Activated CD8-positive, alpha-beta T cell treated with anti-CD3 and anti-CD28 coated beads for 36 hours (primary cell): ENCODE measurements at regions not wholly inside any gene's neighbourhood (a gene's known extent, or its start where the extent isn't known, plus 50 kb on each side); places are given as distances from the start of the nearest gene placed in this dataset.

Experiments
- ATAC-seq: fragments of 200-7000 bp; cut with Tn5 transposase; one replicate; pipeline ENCODE4 v1.10.0; 2021; ENCODE audit warnings: mild to moderate bottlenecking, moderate library complexity
- CTCF ChIA-PET: fragments of 350-600 bp; sonication (Branson Sonifier 250); formaldehyde crosslinking; loops from one replicate; lab custom pipeline; 2021; ENCODE audit warnings: antibody characterized with exemption; lab: Charles Lee
- POLR2A ChIA-PET: fragments of 350-600 bp; sonication (Branson Sonifier 250); formaldehyde crosslinking; loops from one replicate; lab custom pipeline; 2021; ENCODE audit warnings: antibody characterized with exemption; lab: Charles Lee
- DNase-seq: peaks from one replicate; pipeline ENCODE4 v3.0.0-alpha.2; 2020
- H3K27ac Mint-ChIP-seq: one replicate; pipeline ENCODE4 v1.8.0; 2021; ENCODE audit warnings: mild to moderate bottlenecking, mixed read lengths
- H3K27me3 Mint-ChIP-seq: one replicate; pipeline ENCODE4 v1.8.0; 2021; ENCODE audit warnings: mixed read lengths
- H3K36me3 Mint-ChIP-seq: one replicate; pipeline ENCODE4 v1.8.0; 2021; ENCODE audit warnings: low read depth, mixed read lengths
- H3K4me1 Mint-ChIP-seq: one replicate; pipeline ENCODE4 v1.8.0; 2021; ENCODE audit warnings: low read depth, mixed read lengths
- H3K4me3 Mint-ChIP-seq: one replicate; pipeline ENCODE4 v1.8.0; 2021; ENCODE audit warnings: mild to moderate bottlenecking, moderate library complexity, mixed read lengths
- H3K9me3 Mint-ChIP-seq: one replicate; pipeline ENCODE4 v1.8.0; 2021; ENCODE audit warnings: mixed read lengths
- intact Hi-C: fragments of 100-400 bp; cut with micrococcal nuclease; formaldehyde crosslinking; loops from one replicate; pipeline ENCODE4 v1.10.0; 2022
- TF ChIP-seq, protein P1 (sequence below): fragments of 200-600 bp; IDR thresholded peaks from one replicate; pipeline ENCODE4 v1.8.0; 2022; ENCODE audit warnings: antibody characterized with exemption, mild to moderate bottlenecking

DNA sequence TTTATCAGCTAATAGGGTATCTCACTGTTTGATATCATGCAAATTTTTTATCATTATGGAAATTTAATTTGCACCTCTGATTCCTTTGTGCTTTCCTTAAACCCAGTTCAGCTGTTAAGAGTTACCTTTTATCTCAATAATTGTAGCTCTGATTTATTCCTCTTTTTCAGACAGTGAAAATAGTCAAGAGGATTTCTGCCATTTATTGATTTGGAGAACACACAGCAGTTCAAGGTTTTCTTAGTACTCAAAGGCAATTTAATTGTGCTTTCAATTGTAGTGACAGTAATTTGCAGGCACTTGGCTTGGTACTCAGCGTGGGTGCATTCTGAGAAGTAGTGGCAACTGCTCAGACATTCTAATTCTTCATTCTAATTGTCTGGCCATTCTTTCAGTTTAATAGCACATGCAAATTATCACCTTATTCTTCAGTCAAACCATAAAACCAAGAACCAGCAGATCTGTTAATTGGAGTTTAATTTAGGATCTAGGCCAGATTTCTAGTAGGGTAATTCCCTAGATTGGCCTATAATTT is 709.3 kb downstream of the RPS29 start:
- Mint-ChIP-seq H3K9me3 (peaks cover 4% of the 10 kb centered on the region), H3K36me3 (no peaks in the 10 kb centered on the region), H3K4me1 (no peaks in the 10 kb centered on the region), H3K27ac (no peak overlapping the region), H3K27me3 (no peaks in the 10 kb centered on the region), H3K4me3 (no peak overlapping the region)
- ChIA-PET CTCF (no interaction called here), POLR2A (no interaction called here)
- DNase-seq = no peak
- intact Hi-C loops = no loop called here
- TF ChIP-seq, protein P1, sequence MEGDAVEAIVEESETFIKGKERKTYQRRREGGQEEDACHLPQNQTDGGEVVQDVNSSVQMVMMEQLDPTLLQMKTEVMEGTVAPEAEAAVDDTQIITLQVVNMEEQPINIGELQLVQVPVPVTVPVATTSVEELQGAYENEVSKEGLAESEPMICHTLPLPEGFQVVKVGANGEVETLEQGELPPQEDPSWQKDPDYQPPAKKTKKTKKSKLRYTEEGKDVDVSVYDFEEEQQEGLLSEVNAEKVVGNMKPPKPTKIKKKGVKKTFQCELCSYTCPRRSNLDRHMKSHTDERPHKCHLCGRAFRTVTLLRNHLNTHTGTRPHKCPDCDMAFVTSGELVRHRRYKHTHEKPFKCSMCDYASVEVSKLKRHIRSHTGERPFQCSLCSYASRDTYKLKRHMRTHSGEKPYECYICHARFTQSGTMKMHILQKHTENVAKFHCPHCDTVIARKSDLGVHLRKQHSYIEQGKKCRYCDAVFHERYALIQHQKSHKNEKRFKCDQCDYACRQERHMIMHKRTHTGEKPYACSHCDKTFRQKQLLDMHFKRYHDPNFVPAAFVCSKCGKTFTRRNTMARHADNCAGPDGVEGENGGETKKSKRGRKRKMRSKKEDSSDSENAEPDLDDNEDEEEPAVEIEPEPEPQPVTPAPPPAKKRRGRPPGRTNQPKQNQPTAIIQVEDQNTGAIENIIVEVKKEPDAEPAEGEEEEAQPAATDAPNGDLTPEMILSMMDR = no peak
- ATAC-seq = no peak

DNA sequence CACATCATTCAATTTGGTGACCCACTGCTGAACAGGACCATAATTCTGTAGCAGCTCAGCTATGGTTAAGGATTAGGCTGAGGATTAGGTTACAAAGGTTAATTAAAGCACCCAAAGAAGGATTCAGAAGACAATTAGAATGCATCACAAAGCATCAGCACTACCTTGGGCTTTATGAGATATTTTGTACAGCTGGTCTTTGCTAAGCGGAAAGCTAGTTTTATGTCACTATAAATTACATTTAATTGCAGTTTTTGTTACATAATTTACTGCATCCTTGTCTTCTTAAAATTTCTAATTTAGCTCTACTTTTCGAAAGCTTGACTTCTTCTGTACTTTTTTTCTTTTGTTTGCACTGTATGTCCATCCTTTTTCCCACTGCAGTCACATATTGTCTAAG is 711.5 kb downstream of the RPS29 start:
- Mint-ChIP-seq H3K27me3 (no peaks in the 10 kb centered on the region), H3K9me3 (no peaks in the 10 kb centered on the region), H3K4me3 (no peak overlapping the region), H3K27ac (no peak overlapping the region), H3K36me3 (no peaks in the 10 kb centered on the region), H3K4me1 (no peaks in the 10 kb centered on the region)
- TF ChIP-seq, protein P1 = no peak
- CTCF ChIA-PET = no interaction called here
- no peak for DNase-seq
- POLR2A ChIA-PET = no interaction called here
- intact Hi-C loops = no loop called here
- ATAC-seq = no peak

- ChIA-PET CTCF (no interaction called here), POLR2A (no interaction called here)
- H3K4me1 Mint-ChIP-seq = no peaks in the 10 kb centered on the region
- intact Hi-C loops = no loop called here
- H3K27ac Mint-ChIP-seq = no peak overlapping the region
- H3K9me3 Mint-ChIP-seq = peaks cover 4% of the 10 kb centered on the region
- ATAC-seq = no peak
- no peaks in the 10 kb centered on the region for H3K36me3 Mint-ChIP-seq
- DNase-seq = no peak
- H3K4me3 Mint-ChIP-seq = no peak overlapping the region
- TF ChIP-seq, protein P1 = no peak
- H3K27me3 Mint-ChIP-seq = no peaks in the 10 kb centered on the region
Measured at GRCh38 chr14:48857366-48857765, 728.8 kb downstream of the RPS29 start.

DNA sequence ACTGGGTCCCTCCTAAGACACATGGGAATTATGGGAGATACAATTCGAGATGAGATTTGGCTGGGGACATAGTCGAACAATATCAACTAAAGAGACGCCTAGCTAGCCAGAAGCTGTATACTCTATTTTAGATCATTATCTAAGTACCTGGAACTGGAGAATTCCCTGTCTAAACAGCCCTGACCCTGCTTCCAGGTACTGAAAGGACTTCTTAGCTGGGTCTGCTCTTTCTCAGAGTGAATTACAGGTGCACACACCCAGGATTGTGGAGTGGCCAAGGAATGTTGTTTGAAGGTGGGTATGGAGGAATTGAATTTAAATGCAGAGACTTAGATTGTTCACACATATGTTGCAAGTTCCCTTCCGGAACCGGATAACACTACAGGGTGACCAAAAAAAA is 733.0 kb downstream of the RPS29 start:
- Mint-ChIP-seq H3K36me3 (no peaks in the 10 kb centered on the region), H3K4me3 (no peak overlapping the region), H3K27me3 (no peaks in the 10 kb centered on the region), H3K9me3 (peaks cover 2% of the 10 kb centered on the region), H3K4me1 (no peaks in the 10 kb centered on the region), H3K27ac (no peak overlapping the region)
- ChIA-PET POLR2A (no interaction called here), CTCF (no interaction called here)
- intact Hi-C loops = no loop called here
- TF ChIP-seq, protein P1 = no peak
- no peak for ATAC-seq
- DNase-seq = no peak

DNA sequence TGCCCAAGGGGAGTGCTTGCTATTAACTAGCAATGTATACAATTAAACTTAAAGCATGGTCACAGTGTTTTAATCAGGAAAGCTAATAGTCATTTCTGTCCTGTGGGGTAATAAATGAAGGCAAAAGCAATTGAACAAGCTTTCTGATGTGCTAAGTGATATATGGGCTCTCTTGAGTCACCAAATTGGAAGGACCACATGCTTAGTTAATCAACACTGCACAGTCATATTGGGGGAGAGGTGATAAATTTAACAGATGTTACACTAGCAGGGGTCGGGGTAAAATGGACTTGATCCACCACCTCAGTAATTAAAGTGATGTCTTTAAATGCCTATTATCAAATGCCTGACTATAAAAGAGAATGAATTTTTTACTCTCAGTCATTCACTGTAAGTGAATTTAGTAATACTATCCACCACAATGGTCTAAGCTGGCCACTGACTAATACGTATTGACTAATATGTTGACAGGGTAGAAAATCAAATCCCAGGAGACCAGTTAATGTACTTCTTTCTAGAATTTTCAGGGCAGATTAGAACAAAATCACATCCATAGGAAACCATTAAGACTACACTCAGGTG is 736.3 kb downstream of the RPS29 start:
- Mint-ChIP-seq H3K4me1 (no peaks in the 10 kb centered on the region), H3K27ac (no peak overlapping the region), H3K27me3 (no peaks in the 10 kb centered on the region), H3K9me3 (peaks cover 2% of the 10 kb centered on the region), H3K36me3 (no peaks in the 10 kb centered on the region), H3K4me3 (no peak overlapping the region)
- ATAC-seq (no peak), DNase-seq (no peak)
- ChIA-PET POLR2A (no interaction called here), CTCF (no interaction called here)
- TF ChIP-seq, protein P1 = no peak
- intact Hi-C loops = no loop called here
